Natural killer cell treated with Interleukin-12 subunit alpha and Interleukin-12 subunit beta and Interleukin-15 and Interleukin-18, amount 100 ng/mL, for 72 hours (primary cell): ENCODE measurements at regions not wholly inside any gene's neighbourhood (a gene's known extent, or its start where the extent isn't known, plus 50 kb on each side); places are given as distances from the start of the nearest gene placed in this dataset.

Source experiments
- ATAC-seq, 2 donors: fragments of 150-1000 bp; cut with Tn5 transposase in 1 of 2; sonication (Bioruptor Pico), chemical (Tn5 transposase) in 1 of 2; 2 replicates each; pipeline ENCODE4 v1.10.0; 2021
- DNase-seq: peaks from one replicate; pipeline ENCODE4 v3.0.0; 2022; ENCODE audit warnings: low spot score
- H3K27ac Mint-ChIP-seq, 2 donors: 1 replicate in 1 of 2; 2 replicates in 1 of 2; pipeline ENCODE4 v1.8.0; 2022; ENCODE audit warnings: mixed read lengths in 2 of 2, mild to moderate bottlenecking in 1 of 2, moderate library complexity in 1 of 2
- H3K27me3 Mint-ChIP-seq, 2 donors: 1 replicate in 1 of 2; 2 replicates in 1 of 2; pipeline ENCODE4 v1.8.0; 2022; ENCODE audit warnings: mixed read lengths in 2 of 2
- H3K36me3 Mint-ChIP-seq: one replicate; pipeline ENCODE4 v1.8.0; 2022; ENCODE audit warnings: mixed read lengths
- H3K4me1 Mint-ChIP-seq, 2 donors: 1 replicate in 1 of 2; 2 replicates in 1 of 2; pipeline ENCODE4 v1.8.0; 2022; ENCODE audit warnings: low read depth in 2 of 2, mixed read lengths in 2 of 2, mild to moderate bottlenecking in 1 of 2
- H3K4me3 Mint-ChIP-seq: one replicate; pipeline ENCODE4 v1.8.0; 2022; ENCODE audit warnings: mixed read lengths
- H3K9me3 Mint-ChIP-seq: 2 replicates; pipeline ENCODE4 v1.8.0; 2022; ENCODE audit warnings: mixed read lengths

GRCh38 chr6:147103694-147104093, 100.5 kb upstream of the STXBP5 start:
- H3K27ac Mint-ChIP-seq = no peak overlapping the region
- no peaks in the 10 kb centered on the region for H3K36me3 Mint-ChIP-seq
- H3K4me3 Mint-ChIP-seq = no peak overlapping the region
- no peaks in the 10 kb centered on the region for H3K27me3 Mint-ChIP-seq
- ATAC-seq (no peak), DNase-seq (no peak)
- peaks cover 0 to 3% of the 10 kb centered on the region in 2 donors for H3K4me1 Mint-ChIP-seq
- H3K9me3 Mint-ChIP-seq = no peaks in the 10 kb centered on the region

- Mint-ChIP-seq H3K4me1 (peaks cover 0 to 13% of the 10 kb centered on the region in 2 donors), H3K4me3 (no peak overlapping the region), H3K27me3 (no peaks in the 10 kb centered on the region), H3K9me3 (no peaks in the 10 kb centered on the region), H3K36me3 (no peaks in the 10 kb centered on the region), H3K27ac (no peak overlapping the region)
- ATAC-seq (no peak), DNase-seq (no peak)
Observed at GRCh38 chr6:147105786-147106185, 98.4 kb upstream of the STXBP5 start.

GRCh38 chr6:147106759-147107401, 97.3 kb upstream of the STXBP5 start:
- no peak overlapping the region for H3K27ac Mint-ChIP-seq

GRCh38 chr6:147108259-147108910, 95.8 kb upstream of the STXBP5 start:
- Mint-ChIP-seq H3K36me3 (no peaks in the 10 kb centered on the region), H3K9me3 (no peaks in the 10 kb centered on the region), H3K27ac (no peak overlapping the region), H3K27me3 (no peaks in the 10 kb centered on the region), H3K4me1 (peaks cover 0 to 13% of the 10 kb centered on the region in 2 donors), H3K4me3 (no peak overlapping the region)
- ATAC-seq (no peak), DNase-seq (no peak)

More at GRCh38 chr6:147106759-147107401, 97.3 kb upstream of the STXBP5 start:
- Mint-ChIP-seq H3K4me3 (no peak overlapping the region), H3K36me3 (no peaks in the 10 kb centered on the region), H3K9me3 (no peaks in the 10 kb centered on the region), H3K4me1 (peaks cover 0 to 13% of the 10 kb centered on the region in 2 donors), H3K27me3 (no peaks in the 10 kb centered on the region)
- ATAC-seq (no peak), DNase-seq (no peak)

- H3K27ac Mint-ChIP-seq = no peak overlapping the region
- no peak overlapping the region for H3K4me3 Mint-ChIP-seq
- no peaks in the 10 kb centered on the region for H3K27me3 Mint-ChIP-seq
- no peaks in the 10 kb centered on the region for H3K36me3 Mint-ChIP-seq
- ATAC-seq = no peak
- no peak for DNase-seq
- H3K4me1 Mint-ChIP-seq = peaks cover 0 to 13% of the 10 kb centered on the region in 2 donors
- no peaks in the 10 kb centered on the region for H3K9me3 Mint-ChIP-seq
Observed at GRCh38 chr6:147109707-147110106, 94.5 kb upstream of the STXBP5 start.

- ATAC-seq (no peak), DNase-seq (no peak)
- no peaks in the 10 kb centered on the region for H3K36me3 Mint-ChIP-seq
Observed at GRCh38 chr6:147116056-147116455, 88.2 kb upstream of the STXBP5 start.

GRCh38 chr6:147117011-147117410, 87.2 kb upstream of the STXBP5 start:
- DNase-seq = no peak
- Mint-ChIP-seq H3K36me3 (no peaks in the 10 kb centered on the region), H3K4me3 (no peak overlapping the region), H3K4me1 (no peaks in the 10 kb centered on the region), H3K27me3 (peaks cover 3 to 8% of the 10 kb centered on the region in 2 donors), H3K27ac (no peak overlapping the region), H3K9me3 (peaks cover 3% of the 10 kb centered on the region)
- no peak for ATAC-seq

More at GRCh38 chr6:147116056-147116455, 88.2 kb upstream of the STXBP5 start:
- Mint-ChIP-seq H3K9me3 (peaks cover 3% of the 10 kb centered on the region), H3K4me3 (no peak overlapping the region), H3K27ac (no peak overlapping the region), H3K4me1 (no peaks in the 10 kb centered on the region), H3K27me3 (peaks cover 3 to 8% of the 10 kb centered on the region in 2 donors)

GRCh38 chr6:147117580-147117979, 86.6 kb upstream of the STXBP5 start:
- Mint-ChIP-seq H3K27me3 (peaks cover 3 to 8% of the 10 kb centered on the region in 2 donors), H3K4me1 (no peaks in the 10 kb centered on the region), H3K27ac (no peak overlapping the region), H3K4me3 (no peak overlapping the region), H3K9me3 (peaks cover 3% of the 10 kb centered on the region), H3K36me3 (no peaks in the 10 kb centered on the region)
- no peak for ATAC-seq
- no peak for DNase-seq

- H3K4me3 Mint-ChIP-seq = no peak overlapping the region
- no peaks in the 10 kb centered on the region for H3K4me1 Mint-ChIP-seq
- no peak overlapping the region for H3K27ac Mint-ChIP-seq
- H3K36me3 Mint-ChIP-seq = no peaks in the 10 kb centered on the region
- H3K9me3 Mint-ChIP-seq = peaks cover 3% of the 10 kb centered on the region
- ATAC-seq (no peak), DNase-seq (no peak)
- H3K27me3 Mint-ChIP-seq = peaks cover 6 to 20% of the 10 kb centered on the region in 2 donors
Observed at GRCh38 chr6:147119310-147119709, 84.9 kb upstream of the STXBP5 start.

GRCh38 chr6:147122823-147123222, 81.4 kb upstream of the STXBP5 start:
- ATAC-seq (no peak), DNase-seq (no peak)
- Mint-ChIP-seq H3K4me1 (no peaks in the 10 kb centered on the region), H3K9me3 (peaks cover 6% of the 10 kb centered on the region), H3K27ac (no peak overlapping the region), H3K27me3 (peaks cover 9 to 26% of the 10 kb centered on the region in 2 donors), H3K4me3 (no peak overlapping the region), H3K36me3 (no peaks in the 10 kb centered on the region)

GRCh38 chr6:147126618-147127022, 77.6 kb upstream of the STXBP5 start:
- ATAC-seq (no peak), DNase-seq (no peak)
- peaks cover 3% of the 10 kb centered on the region for H3K9me3 Mint-ChIP-seq
- H3K27me3 Mint-ChIP-seq = peaks cover 10 to 38% of the 10 kb centered on the region in 2 donors
- no peak overlapping the region for H3K4me3 Mint-ChIP-seq
- no peaks in the 10 kb centered on the region for H3K36me3 Mint-ChIP-seq
- H3K4me1 Mint-ChIP-seq = no peaks in the 10 kb centered on the region
- H3K27ac Mint-ChIP-seq = no peak overlapping the region

GRCh38 chr6:147127587-147127986, 76.6 kb upstream of the STXBP5 start:
- H3K36me3 Mint-ChIP-seq = no peaks in the 10 kb centered on the region
- H3K4me3 Mint-ChIP-seq = no peak overlapping the region
- peaks cover 3% of the 10 kb centered on the region for H3K9me3 Mint-ChIP-seq
- no peaks in the 10 kb centered on the region for H3K4me1 Mint-ChIP-seq
- peaks cover 12 to 38% of the 10 kb centered on the region in 2 donors for H3K27me3 Mint-ChIP-seq
- no peak for ATAC-seq
- H3K27ac Mint-ChIP-seq = no peak overlapping the region
- no peak for DNase-seq

- H3K9me3 Mint-ChIP-seq = peaks cover 3% of the 10 kb centered on the region
- H3K4me1 Mint-ChIP-seq = no peaks in the 10 kb centered on the region
- no peak for ATAC-seq
- no peak for DNase-seq
- no peak overlapping the region for H3K4me3 Mint-ChIP-seq
- no peaks in the 10 kb centered on the region for H3K36me3 Mint-ChIP-seq
- H3K27ac Mint-ChIP-seq = no peak overlapping the region
- peaks cover 12 to 38% of the 10 kb centered on the region in 2 donors for H3K27me3 Mint-ChIP-seq
Observed at GRCh38 chr6:147128056-147128455, 76.2 kb upstream of the STXBP5 start.

GRCh38 chr6:147131532-147132128, 72.6 kb upstream of the STXBP5 start:
- Mint-ChIP-seq H3K27ac (no peak overlapping the region), H3K4me3 (no peak overlapping the region), H3K9me3 (peaks cover 3% of the 10 kb centered on the region), H3K4me1 (no peaks in the 10 kb centered on the region), H3K27me3 (peaks cover 18 to 31% of the 10 kb centered on the region in 2 donors), H3K36me3 (no peaks in the 10 kb centered on the region)
- no peak for DNase-seq
- ATAC-seq = no peak
